ENCODE measurements at regions not wholly inside any gene's neighbourhood (a gene's known extent, or its start where the extent isn't known, plus 50 kb on each side); places are given as distances from the start of the nearest gene placed in this dataset.
"Not testable (repeated sequence)": the region's sequence is repeated elsewhere in the genome, so short reads cannot be mapped to it uniquely, and the experiment has no call there.

DNA sequence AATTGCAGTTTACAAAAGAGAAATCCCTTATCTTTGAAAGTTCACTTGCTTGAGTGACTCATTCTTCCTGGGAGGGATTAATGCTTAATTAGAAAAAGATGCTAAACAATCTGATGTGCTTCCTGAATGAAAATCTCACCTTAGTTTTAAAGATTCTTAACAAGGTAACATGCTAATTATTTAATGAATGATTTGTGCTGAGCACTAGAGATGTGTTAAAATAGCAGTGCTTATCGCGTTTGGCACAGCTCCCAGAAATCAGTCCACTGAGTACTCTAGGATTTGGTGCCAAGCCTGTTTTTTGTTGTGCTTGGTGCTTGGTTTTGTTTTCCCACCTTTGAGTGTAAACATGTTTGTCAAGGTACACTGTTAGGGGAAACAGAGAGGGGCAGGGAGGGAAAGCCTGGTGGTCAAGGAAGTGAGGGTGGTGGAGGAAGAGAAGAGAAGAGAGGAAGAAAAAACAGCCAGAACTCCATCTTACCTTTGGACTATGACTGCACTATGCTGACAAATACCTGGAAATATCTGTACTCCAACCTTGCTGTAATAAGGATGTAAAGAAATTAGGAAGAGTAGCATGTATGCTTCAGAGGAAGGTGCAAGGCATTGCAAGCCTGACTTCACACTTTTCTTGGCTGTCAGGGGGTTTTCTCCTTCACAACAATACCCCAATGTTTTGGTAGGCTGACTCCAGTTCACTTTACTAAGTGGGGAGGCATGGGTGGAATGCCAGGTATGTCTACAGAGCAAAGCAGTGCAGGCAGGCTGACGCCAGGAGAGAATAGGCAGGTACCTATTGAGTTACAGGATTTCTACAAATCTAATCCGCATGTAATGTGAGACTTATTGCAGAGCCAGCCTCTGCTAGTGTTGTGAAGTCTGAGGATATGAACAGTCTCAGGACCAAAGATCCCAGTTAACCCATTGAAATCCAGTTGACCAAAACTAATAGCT, 157.2 kb upstream of the ISL1 start:
- H3K4me1 Mint-ChIP-seq, result no peaks in the 10 kb centered on the region
- ATAC-seq (replicated peaks; ENCODE audit: extremely low read depth, poor library complexity, severe bottlenecking) (no peak), DNase-seq (ENCODE audit: low spot score in 2 of 2) (no peak)
- H3K9me3 Mint-ChIP-seq, result peaks cover 27% of the 10 kb centered on the region
- H3K4me3 Mint-ChIP-seq, result no peak overlapping the region
- no peak overlapping the region for H3K27ac Mint-ChIP-seq (ENCODE audit: low read depth)
- H3K27me3 Mint-ChIP-seq, result no peaks in the 10 kb centered on the region
- peaks cover 1% of the 10 kb centered on the region for H3K36me3 Mint-ChIP-seq (ENCODE audit: insufficient read depth)

DNA sequence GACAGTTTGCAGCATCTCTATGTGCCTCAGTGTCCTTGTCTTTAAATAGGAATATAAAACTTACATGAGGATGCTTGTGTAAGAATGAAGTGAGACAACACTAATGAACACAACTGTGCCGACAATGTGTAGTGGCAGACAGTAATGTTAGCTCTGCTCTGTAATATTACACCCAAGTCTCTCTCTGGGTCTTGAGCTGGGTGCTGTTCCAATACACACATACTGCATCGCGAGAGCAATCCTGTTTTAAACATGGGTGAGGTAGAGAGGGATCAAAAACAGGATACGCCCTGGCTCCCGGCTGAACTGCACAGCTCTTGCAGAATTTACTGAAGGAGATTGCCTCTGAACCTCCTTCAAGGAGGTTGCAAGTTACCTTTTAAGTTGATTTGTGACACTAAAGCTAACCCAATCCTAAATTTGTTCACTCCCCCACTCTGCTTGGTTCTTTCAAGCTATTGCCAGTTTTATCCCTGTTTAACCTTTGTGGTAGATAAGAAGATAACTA, 155.2 kb upstream of the ISL1 start:
- no peak for ATAC-seq (replicated peaks; ENCODE audit: extremely low read depth, poor library complexity, severe bottlenecking)
- no peak overlapping the region for H3K27ac Mint-ChIP-seq (ENCODE audit: low read depth)
- DNase-seq (ENCODE audit: low spot score in 2 of 2), result no peak

DNA sequence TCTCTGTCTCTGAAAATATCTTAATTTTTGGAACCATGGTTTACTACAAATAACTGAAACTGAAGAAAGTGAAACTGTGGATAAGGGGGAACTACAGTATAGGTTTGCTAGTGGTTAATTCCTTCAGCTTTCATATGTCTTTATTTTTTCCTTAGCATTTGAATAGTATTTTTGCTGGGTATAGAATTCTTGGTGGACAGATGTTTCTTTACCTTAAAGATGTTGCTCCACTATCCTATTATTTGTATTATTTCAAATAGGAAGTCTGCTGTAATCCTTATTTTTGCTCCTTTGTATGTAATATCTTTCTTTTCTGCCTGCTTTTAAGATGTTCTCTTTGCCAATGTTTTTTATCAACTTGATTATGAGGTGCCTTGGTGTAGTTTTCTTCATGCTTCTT, 152.9 kb upstream of the ISL1 start:
- no peaks in the 10 kb centered on the region for H3K27me3 Mint-ChIP-seq
- DNase-seq (ENCODE audit: low spot score in 2 of 2), result no peak
- H3K36me3 Mint-ChIP-seq (ENCODE audit: insufficient read depth), result peaks cover 1% of the 10 kb centered on the region
- H3K27ac Mint-ChIP-seq (ENCODE audit: low read depth), result no peak overlapping the region
- no peak for ATAC-seq (replicated peaks; ENCODE audit: extremely low read depth, poor library complexity, severe bottlenecking)
- H3K4me3 Mint-ChIP-seq, result no peak overlapping the region
- H3K9me3 Mint-ChIP-seq, result peaks cover 22% of the 10 kb centered on the region
- no peaks in the 10 kb centered on the region for H3K4me1 Mint-ChIP-seq

More for the DNA sequence above, 155.2 kb upstream of the ISL1 start:
- Mint-ChIP-seq H3K36me3 (ENCODE audit: insufficient read depth) (peaks cover 1% of the 10 kb centered on the region), H3K9me3 (peaks cover 22% of the 10 kb centered on the region), H3K4me3 (no peak overlapping the region), H3K27me3 (no peaks in the 10 kb centered on the region), H3K4me1 (no peaks in the 10 kb centered on the region)

DNA sequence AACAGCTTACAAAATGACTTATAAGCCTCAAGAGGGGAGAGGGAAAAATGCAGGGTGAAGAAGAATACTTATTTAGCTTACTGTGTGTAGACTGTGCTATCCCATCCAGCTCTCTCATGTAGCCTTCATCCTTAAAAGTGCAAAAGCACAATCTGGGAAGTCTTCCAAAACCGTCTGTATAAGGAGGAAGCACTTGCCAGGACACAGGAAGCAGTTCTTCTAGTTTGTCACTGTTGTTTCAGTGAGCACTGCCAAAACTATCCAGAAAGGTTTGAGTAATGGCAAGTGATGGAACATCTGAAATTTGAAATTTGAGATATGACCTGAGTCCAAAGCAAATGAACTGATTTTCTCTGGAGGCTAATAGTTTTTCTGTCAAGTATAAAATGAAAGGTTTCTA, 140.8 kb upstream of the ISL1 start:
- Mint-ChIP-seq H3K27ac (ENCODE audit: low read depth) (no peak overlapping the region), H3K36me3 (ENCODE audit: insufficient read depth) (no peaks in the 10 kb centered on the region), H3K9me3 (peaks cover 19% of the 10 kb centered on the region), H3K4me1 (no peaks in the 10 kb centered on the region), H3K27me3 (no peaks in the 10 kb centered on the region), H3K4me3 (no peak overlapping the region)
- ATAC-seq (replicated peaks; ENCODE audit: extremely low read depth, poor library complexity, severe bottlenecking) (no peak), DNase-seq (ENCODE audit: low spot score in 2 of 2) (no peak)

DNA sequence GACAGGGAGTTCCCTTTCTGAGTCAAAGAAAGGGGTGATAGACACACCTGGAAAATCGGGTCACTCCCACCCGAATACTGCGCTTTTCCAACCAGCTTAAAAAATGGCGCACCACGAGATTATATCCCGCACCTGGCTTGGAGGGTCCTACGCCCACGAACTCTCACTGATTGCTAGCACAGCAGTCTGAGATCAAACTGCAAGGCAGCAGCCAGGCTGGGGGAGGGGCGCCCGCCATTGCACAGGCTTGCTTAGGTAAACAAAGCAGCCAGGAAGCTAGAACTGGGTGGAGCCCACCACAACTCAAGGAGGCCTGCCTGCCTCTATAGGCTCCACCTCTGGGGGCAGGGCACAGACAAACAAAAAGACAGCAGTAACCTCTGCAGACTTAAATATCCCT, 132.3 kb upstream of the ISL1 start:
- not testable (repeated sequence) for H3K4me1 Mint-ChIP-seq; H3K27ac Mint-ChIP-seq (ENCODE audit: low read depth); H3K4me3 Mint-ChIP-seq; DNase-seq (ENCODE audit: low spot score in 2 of 2); H3K27me3 Mint-ChIP-seq; H3K36me3 Mint-ChIP-seq (ENCODE audit: insufficient read depth); ATAC-seq (replicated peaks; ENCODE audit: extremely low read depth, poor library complexity, severe bottlenecking)
- H3K9me3 Mint-ChIP-seq, result peaks cover 11% of the 10 kb centered on the region

DNA sequence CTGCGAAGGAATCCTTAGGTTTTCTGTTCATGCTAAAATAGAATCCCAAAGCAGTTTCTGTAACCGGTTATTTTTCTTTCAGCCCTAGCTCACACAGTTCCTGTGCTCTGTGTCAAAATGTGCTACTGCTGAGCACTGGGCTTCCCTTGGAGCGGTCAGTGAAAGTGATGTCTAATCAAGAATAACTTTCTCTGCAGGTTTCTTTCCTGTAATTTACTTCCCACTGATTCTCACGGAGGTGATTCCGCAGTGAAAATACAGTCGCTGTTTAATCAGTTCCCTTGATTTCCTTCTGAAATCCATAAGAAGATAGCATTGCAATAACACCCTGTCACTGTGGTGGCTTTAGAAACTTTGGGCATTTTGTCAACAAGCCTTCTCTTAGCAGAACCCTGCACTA, 112.0 kb upstream of the ISL1 start:
- no peak overlapping the region for H3K27ac Mint-ChIP-seq (ENCODE audit: low read depth)
- H3K9me3 Mint-ChIP-seq, result peaks cover 19% of the 10 kb centered on the region
- no peak for ATAC-seq (replicated peaks; ENCODE audit: extremely low read depth, poor library complexity, severe bottlenecking)

DNA sequence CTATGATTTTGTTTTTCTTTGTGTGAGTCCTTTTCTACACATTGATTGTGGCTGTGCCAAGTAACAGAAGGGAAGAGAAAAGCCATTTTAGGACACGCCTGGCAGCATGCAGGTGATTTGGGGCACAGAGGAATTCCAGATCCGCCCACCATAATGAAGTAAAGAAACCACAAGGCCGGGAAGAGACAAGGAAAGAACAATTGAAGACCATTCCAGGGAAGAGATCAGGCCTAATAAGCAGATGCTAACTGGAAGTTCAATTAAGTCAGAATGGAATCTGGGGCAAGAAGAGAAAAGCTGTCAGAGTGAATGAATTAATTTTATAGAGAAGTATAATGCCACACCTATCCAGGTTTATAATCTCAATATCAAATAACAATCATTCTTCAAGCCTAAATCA, 110.2 kb upstream of the ISL1 start:
- Mint-ChIP-seq H3K27me3 (no peaks in the 10 kb centered on the region), H3K27ac (ENCODE audit: low read depth) (no peak overlapping the region), H3K4me3 (no peak overlapping the region), H3K4me1 (no peaks in the 10 kb centered on the region), H3K9me3 (peaks cover 11% of the 10 kb centered on the region), H3K36me3 (ENCODE audit: insufficient read depth) (no peaks in the 10 kb centered on the region)
- no peak for DNase-seq (ENCODE audit: low spot score in 2 of 2)
- ATAC-seq (replicated peaks; ENCODE audit: extremely low read depth, poor library complexity, severe bottlenecking), result no peak

More for the DNA sequence above, 112.0 kb upstream of the ISL1 start:
- H3K4me3 Mint-ChIP-seq, result no peak overlapping the region
- no peaks in the 10 kb centered on the region for H3K27me3 Mint-ChIP-seq
- no peaks in the 10 kb centered on the region for H3K4me1 Mint-ChIP-seq
- no peak for DNase-seq (ENCODE audit: low spot score in 2 of 2)
- no peaks in the 10 kb centered on the region for H3K36me3 Mint-ChIP-seq (ENCODE audit: insufficient read depth)

DNA sequence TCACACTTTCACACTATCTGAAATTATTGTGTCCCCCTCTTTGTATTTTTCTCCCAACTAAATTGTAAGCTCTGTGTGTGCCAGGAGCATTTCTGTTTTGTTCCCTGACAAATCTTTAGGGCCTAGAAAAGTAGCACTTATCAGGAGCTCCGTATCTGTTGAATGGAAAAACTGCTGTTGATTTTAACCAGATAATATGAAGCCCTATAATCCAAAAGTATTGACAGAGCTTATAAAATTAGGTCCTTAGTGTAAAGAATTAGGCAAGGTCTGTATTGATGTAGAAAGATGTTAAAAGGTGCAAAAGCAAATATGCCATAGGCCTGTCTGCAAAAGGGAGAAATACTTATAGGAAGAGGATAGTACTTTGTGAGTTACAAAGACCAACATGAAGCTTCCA, 109.4 kb upstream of the ISL1 start:
- H3K27me3 Mint-ChIP-seq, result no peaks in the 10 kb centered on the region
- DNase-seq (ENCODE audit: low spot score in 2 of 2) (no peak), ATAC-seq (replicated peaks; ENCODE audit: extremely low read depth, poor library complexity, severe bottlenecking) (no peak)
- H3K4me3 Mint-ChIP-seq, result no peak overlapping the region
- no peaks in the 10 kb centered on the region for H3K36me3 Mint-ChIP-seq (ENCODE audit: insufficient read depth)
- no peaks in the 10 kb centered on the region for H3K4me1 Mint-ChIP-seq
- H3K9me3 Mint-ChIP-seq, result peaks cover 19% of the 10 kb centered on the region
- no peak overlapping the region for H3K27ac Mint-ChIP-seq (ENCODE audit: low read depth)

DNA sequence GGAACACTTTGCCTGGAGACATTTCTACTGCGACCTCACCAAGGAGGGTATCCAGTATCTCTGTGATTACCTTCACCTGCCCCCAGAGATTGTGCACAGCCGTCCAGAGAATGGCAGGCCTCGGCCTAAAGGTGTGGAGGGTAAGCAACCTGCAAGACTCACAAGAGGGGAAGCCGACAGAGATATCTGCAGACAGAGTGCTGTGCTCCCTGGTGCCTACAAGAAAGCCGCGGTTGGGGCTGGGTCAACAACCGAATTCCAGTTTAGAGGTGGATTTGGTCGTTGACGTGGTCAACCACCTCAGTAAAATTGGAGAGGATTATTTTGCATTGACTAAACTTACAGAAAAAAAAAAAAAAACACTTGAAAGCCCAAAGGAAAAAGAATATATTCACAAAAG, 107.8 kb upstream of the ISL1 start:
- no peaks in the 10 kb centered on the region for H3K27me3 Mint-ChIP-seq
- ATAC-seq (replicated peaks; ENCODE audit: extremely low read depth, poor library complexity, severe bottlenecking), result no peak
- H3K27ac Mint-ChIP-seq (ENCODE audit: low read depth), result no peak overlapping the region
- no peak overlapping the region for H3K4me3 Mint-ChIP-seq
- no peaks in the 10 kb centered on the region for H3K4me1 Mint-ChIP-seq
- H3K36me3 Mint-ChIP-seq (ENCODE audit: insufficient read depth), result no peaks in the 10 kb centered on the region
- no peak for DNase-seq (ENCODE audit: low spot score in 2 of 2)
- H3K9me3 Mint-ChIP-seq, result peaks cover 19% of the 10 kb centered on the region

DNA sequence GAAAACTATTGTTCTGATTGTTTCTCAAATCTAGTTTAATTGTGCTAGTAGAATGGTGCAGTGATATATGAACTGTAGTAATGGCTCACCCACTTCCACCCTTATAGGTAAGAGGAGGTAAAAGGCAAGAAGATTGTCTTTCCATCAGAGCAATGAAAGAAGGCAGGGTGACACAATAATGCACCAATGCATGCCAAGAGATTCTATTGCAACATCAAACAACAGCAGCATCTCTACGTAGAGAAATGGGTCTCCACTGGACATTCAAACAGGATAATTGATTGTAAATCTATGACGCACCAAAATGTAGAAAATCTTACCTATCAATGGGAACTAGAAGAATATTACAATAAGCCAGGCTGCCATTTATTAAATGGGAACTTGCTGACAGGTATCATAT, 107.0 kb upstream of the ISL1 start:
- Mint-ChIP-seq H3K27me3 (no peaks in the 10 kb centered on the region), H3K36me3 (ENCODE audit: insufficient read depth) (no peaks in the 10 kb centered on the region), H3K4me3 (no peak overlapping the region), H3K9me3 (peaks cover 19% of the 10 kb centered on the region), H3K27ac (ENCODE audit: low read depth) (no peak overlapping the region), H3K4me1 (no peaks in the 10 kb centered on the region)
- no peak for ATAC-seq (replicated peaks; ENCODE audit: extremely low read depth, poor library complexity, severe bottlenecking)
- no peak for DNase-seq (ENCODE audit: low spot score in 2 of 2)

DNA sequence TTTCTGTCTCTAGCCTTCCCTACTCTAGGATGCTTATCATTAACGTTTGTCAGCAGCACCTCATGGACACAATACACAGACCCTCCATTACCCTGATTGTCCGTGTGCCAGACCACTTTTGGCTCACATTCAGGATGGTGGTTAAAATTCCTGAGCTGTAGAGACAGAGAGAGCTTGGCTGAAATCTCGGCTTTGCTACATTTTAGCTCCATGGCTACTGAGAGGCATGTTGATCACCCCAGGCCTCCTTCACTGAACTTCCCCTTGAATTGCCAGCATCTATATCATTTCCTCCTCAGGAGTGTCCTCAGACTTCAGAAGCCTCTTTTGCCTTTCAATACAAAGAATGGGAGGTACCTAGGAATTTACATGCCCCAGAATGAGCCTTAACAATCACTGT, 104.7 kb upstream of the ISL1 start:
- Mint-ChIP-seq H3K27ac (ENCODE audit: low read depth) (no peak overlapping the region), H3K36me3 (ENCODE audit: insufficient read depth) (no peaks in the 10 kb centered on the region), H3K27me3 (no peaks in the 10 kb centered on the region), H3K4me1 (no peaks in the 10 kb centered on the region), H3K9me3 (peaks cover 25% of the 10 kb centered on the region), H3K4me3 (no peak overlapping the region)
- DNase-seq (ENCODE audit: low spot score in 2 of 2) (no peak), ATAC-seq (replicated peaks; ENCODE audit: extremely low read depth, poor library complexity, severe bottlenecking) (no peak)

DNA sequence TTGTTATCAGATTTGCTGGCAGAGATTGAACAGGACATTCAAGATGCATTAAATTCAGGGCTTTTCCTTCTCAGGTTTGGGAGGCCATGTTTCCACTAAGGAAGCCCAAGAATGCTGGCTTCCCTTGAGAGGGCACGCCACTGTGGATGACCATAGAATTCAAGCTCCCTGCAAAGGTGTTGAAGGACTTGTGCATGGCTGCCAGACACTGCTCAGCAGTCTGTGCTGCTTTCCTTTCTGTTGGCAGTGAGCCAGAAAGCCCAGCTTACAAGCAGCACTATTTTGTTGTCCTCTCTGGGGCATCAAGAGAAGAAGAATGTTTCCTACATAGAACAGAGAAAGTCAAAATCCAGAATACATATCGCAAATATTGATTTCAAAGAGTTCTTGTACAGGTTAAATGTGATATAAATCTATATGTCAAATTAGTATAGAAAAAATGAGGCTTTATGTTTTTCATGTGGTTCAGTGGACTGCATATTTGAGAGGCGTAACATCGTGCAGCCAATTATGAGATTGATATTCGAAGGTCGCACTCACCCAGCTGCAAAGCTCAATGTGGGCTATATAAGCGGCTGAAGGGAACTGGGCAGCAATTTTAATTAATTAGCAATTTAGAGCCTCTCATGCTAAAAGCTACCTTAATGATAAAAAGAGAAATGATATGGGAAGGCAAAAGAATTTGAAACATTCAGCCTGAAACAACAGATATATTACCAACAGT, 103.1 kb upstream of the ISL1 start:
- Mint-ChIP-seq H3K27ac (ENCODE audit: low read depth) (no peak overlapping the region), H3K36me3 (ENCODE audit: insufficient read depth) (no peaks in the 10 kb centered on the region), H3K4me1 (no peaks in the 10 kb centered on the region), H3K27me3 (no peaks in the 10 kb centered on the region), H3K4me3 (no peak overlapping the region), H3K9me3 (peaks cover 20% of the 10 kb centered on the region)
- DNase-seq (ENCODE audit: low spot score in 2 of 2) (no peak), ATAC-seq (replicated peaks; ENCODE audit: extremely low read depth, poor library complexity, severe bottlenecking) (no peak)

DNA sequence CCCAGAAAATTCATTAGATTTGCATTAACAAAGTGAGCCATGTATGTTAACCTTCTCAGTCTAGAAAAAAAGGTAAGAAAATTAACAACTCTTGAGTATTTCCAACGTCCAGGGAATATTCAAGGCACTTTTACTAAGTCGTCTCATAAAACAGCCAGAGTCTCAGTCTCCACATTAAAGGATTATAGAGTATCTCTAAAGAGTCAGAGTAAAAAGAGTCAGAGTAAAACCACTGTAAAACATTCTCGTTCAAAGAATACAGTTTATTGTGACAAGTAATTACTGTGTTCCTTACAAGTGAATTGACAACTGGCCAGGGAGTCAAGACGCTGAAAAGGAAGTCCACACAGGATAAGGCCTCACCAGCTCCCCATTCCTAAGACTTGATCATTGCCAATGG, 97.2 kb upstream of the ISL1 start:
- Mint-ChIP-seq H3K4me3 (no peak overlapping the region), H3K27me3 (no peaks in the 10 kb centered on the region), H3K4me1 (no peaks in the 10 kb centered on the region), H3K36me3 (ENCODE audit: insufficient read depth) (no peaks in the 10 kb centered on the region), H3K9me3 (peaks cover 12% of the 10 kb centered on the region), H3K27ac (ENCODE audit: low read depth) (no peak overlapping the region)
- DNase-seq (ENCODE audit: low spot score in 2 of 2) (no peak), ATAC-seq (replicated peaks; ENCODE audit: extremely low read depth, poor library complexity, severe bottlenecking) (no peak)
